GM19463 (cell line): ENCODE measurements at regions not wholly inside any gene's neighbourhood (a gene's known extent, or its start where the extent isn't known, plus 50 kb on each side); places are given as distances from the start of the nearest gene placed in this dataset.

Source experiments
- ATAC-seq: cut with Tn5 transposase; IDR thresholded peaks from one replicate; pipeline ENCODE4 v1.9.1; 2021; ENCODE audit warnings: mild to moderate bottlenecking, moderate library complexity; ENCODE audit not compliant: unreplicated experiment

- no peak for ATAC-seq
These were observed 279.4 kb upstream of the MAN1A1 start for GRCh38 chr6:119628691-119629594.

GRCh38 chr6:119627908-119628669 lies 278.5 kb upstream of the MAN1A1 start:
- ATAC-seq = no peak

- ATAC-seq = no peak
These were observed 277.5 kb upstream of the MAN1A1 start for GRCh38 chr6:119626884-119627619.

- no peak for ATAC-seq
These were observed 271.4 kb upstream of the MAN1A1 start for GRCh38 chr6:119620846-119621555.

GRCh38 chr6:119614138-119614537 lies 264.6 kb upstream of the MAN1A1 start:
- no peak for ATAC-seq

GRCh38 chr6:119612911-119613381 lies 263.4 kb upstream of the MAN1A1 start:
- ATAC-seq = no peak

GRCh38 chr6:119612176-119612891 lies 262.8 kb upstream of the MAN1A1 start:
- ATAC-seq = no peak

- no peak for ATAC-seq
These were observed 261.2 kb upstream of the MAN1A1 start for GRCh38 chr6:119610754-119611153.

- no peak for ATAC-seq
These were observed 260.7 kb upstream of the MAN1A1 start for GRCh38 chr6:119610265-119610664.

GRCh38 chr6:119609865-119610264 lies 260.3 kb upstream of the MAN1A1 start:
- ATAC-seq = no peak

GRCh38 chr6:119608994-119609393 lies 259.4 kb upstream of the MAN1A1 start:
- no peak for ATAC-seq

- no peak for ATAC-seq
These were observed 254.6 kb upstream of the MAN1A1 start for GRCh38 chr6:119604124-119604523.

GRCh38 chr6:119603501-119603900 lies 253.9 kb upstream of the MAN1A1 start:
- ATAC-seq = no peak

GRCh38 chr6:119602215-119603178 lies 252.9 kb upstream of the MAN1A1 start:
- ATAC-seq = no peak

GRCh38 chr6:119598883-119599282 lies 249.3 kb upstream of the MAN1A1 start:
- no peak for ATAC-seq

- no peak for ATAC-seq
These were observed 245.3 kb upstream of the MAN1A1 start for GRCh38 chr6:119594907-119595306.

GRCh38 chr6:119591235-119591634 lies 241.7 kb upstream of the MAN1A1 start:
- no peak for ATAC-seq

GRCh38 chr6:119590066-119590465 lies 240.5 kb upstream of the MAN1A1 start:
- no peak for ATAC-seq

GRCh38 chr6:119587537-119587936 lies 238.0 kb upstream of the MAN1A1 start:
- ATAC-seq = no peak
